ENCODE measurements at regions not wholly inside any gene's neighbourhood (a gene's known extent, or its start where the extent isn't known, plus 50 kb on each side); places are given as distances from the start of the nearest gene placed in this dataset.

DNA sequence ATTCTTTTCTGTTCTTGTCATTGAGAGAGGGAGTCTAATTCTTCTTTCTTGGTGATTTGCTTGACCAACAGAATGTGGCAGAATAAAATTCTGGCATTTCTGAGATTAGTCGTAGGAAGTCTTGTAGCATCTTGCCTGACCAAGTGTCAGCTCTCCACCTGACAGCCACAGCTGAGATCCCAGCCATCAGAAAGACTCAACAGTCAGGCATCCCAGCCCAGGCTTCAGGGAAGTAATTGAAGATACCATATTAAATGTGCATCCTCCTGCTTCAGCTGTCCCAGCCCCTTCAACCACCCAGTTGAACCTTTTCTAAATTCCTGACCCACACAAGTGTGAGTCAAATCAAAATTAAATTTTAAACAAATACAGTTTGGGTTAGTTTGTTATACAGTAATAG lies 208.3 kb downstream of the PIK3C3 start:
- TF ChIP-seq SMC3 (IDR thresholded peaks at IDR 0.05; ENCODE audit: low read depth, low read length) (no peak), POLR2AphosphoS5 (IDR thresholded peaks at IDR 0.05; ENCODE audit: low read depth, low read length) (no peak), YY1 (IDR thresholded peaks at IDR 0.05; ENCODE audit: low read depth) (no peak), RFX5 (IDR thresholded peaks at IDR 0.05; ENCODE audit: low read length) (no peak), RCOR1 (IDR thresholded peaks at IDR 0.05; ENCODE audit: low read length) (no peak), FOSL2 (IDR thresholded peaks at IDR 0.05; ENCODE audit: borderline replicate concordance, low read depth) (no peak), NFIC (IDR thresholded peaks at IDR 0.05; ENCODE audit: borderline replicate concordance) (no peak), JUND (IDR thresholded peaks at IDR 0.05) (no peak), TAF1 (IDR thresholded peaks at IDR 0.05; ENCODE audit: borderline replicate concordance, low read depth, low read length) (no peak), MXI1 (IDR thresholded peaks at IDR 0.05; ENCODE audit: low read depth, low read length) (no peak), EP300 (IDR thresholded peaks at IDR 0.05; ENCODE audit: borderline replicate concordance in 1 of 2, low read depth in 1 of 2, low read length in 1 of 2) (no peak), RAD21 (IDR thresholded peaks at IDR 0.05; ENCODE audit: low read length) (no peak)
- TF ChIP-seq, protein P1, sequence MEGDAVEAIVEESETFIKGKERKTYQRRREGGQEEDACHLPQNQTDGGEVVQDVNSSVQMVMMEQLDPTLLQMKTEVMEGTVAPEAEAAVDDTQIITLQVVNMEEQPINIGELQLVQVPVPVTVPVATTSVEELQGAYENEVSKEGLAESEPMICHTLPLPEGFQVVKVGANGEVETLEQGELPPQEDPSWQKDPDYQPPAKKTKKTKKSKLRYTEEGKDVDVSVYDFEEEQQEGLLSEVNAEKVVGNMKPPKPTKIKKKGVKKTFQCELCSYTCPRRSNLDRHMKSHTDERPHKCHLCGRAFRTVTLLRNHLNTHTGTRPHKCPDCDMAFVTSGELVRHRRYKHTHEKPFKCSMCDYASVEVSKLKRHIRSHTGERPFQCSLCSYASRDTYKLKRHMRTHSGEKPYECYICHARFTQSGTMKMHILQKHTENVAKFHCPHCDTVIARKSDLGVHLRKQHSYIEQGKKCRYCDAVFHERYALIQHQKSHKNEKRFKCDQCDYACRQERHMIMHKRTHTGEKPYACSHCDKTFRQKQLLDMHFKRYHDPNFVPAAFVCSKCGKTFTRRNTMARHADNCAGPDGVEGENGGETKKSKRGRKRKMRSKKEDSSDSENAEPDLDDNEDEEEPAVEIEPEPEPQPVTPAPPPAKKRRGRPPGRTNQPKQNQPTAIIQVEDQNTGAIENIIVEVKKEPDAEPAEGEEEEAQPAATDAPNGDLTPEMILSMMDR (IDR thresholded peaks at IDR 0.05): no peak
- TF ChIP-seq, protein P2, sequence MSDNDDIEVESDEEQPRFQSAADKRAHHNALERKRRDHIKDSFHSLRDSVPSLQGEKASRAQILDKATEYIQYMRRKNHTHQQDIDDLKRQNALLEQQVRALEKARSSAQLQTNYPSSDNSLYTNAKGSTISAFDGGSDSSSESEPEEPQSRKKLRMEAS (IDR thresholded peaks at IDR 0.05; ENCODE audit: low read depth): no peak
